ENCODE measurements at regions not wholly inside any gene's neighbourhood (a gene's known extent, or its start where the extent isn't known, plus 50 kb on each side); places are given as distances from the start of the nearest gene placed in this dataset.
"Not testable (repeated sequence)": the region's sequence is repeated elsewhere in the genome, so short reads cannot be mapped to it uniquely, and the experiment has no call there.

DNA sequence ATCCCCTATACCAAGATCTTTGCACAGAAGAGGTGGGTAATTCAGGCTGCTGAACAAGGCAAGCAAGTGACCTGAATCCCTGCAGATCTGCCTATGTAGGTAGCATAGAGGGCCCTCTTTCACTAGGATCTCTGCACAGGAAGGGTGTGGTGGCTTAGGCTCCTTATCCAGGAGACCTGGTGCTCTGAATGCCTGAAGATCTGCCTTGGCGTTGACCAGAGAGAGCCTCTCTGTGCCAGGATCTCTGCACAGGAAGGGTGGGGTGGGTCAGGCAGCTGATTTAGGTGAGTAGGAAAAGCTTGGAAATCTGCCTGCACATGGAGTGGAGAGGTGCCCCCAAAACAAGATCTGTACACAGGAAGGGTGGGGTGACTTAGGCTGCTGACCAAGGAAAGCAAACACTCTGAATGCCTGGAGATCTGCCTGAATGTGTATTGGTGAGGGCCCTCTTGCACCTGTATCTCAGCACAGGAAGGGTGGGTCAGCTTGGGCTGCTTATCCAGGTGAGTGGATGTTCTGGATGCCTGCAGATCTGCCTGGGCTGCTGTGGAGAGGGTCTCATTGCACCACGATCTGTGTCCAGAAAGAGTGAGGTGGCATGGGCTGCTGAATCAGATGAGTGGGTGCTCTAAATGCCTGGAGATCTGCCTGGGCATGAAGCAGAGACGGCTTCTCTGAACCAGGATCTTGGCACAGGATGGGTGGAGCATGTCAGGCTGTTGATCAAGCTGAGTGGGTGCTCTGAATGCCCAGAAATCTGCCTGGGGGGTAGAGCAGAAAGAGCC lies 365.9 kb downstream of the DMAC1 start:
- Histone ChIP-seq H3K4me3 (replicated peaks; ENCODE audit: insufficient read depth, low read length) (no peak overlapping the region), H3K27ac (replicated peaks) (no peak overlapping the region), H3K27me3 (ENCODE audit: insufficient read depth, poor library complexity, severe bottlenecking) (no peaks in the 10 kb centered on the region)
- TF ChIP-seq, protein P1, sequence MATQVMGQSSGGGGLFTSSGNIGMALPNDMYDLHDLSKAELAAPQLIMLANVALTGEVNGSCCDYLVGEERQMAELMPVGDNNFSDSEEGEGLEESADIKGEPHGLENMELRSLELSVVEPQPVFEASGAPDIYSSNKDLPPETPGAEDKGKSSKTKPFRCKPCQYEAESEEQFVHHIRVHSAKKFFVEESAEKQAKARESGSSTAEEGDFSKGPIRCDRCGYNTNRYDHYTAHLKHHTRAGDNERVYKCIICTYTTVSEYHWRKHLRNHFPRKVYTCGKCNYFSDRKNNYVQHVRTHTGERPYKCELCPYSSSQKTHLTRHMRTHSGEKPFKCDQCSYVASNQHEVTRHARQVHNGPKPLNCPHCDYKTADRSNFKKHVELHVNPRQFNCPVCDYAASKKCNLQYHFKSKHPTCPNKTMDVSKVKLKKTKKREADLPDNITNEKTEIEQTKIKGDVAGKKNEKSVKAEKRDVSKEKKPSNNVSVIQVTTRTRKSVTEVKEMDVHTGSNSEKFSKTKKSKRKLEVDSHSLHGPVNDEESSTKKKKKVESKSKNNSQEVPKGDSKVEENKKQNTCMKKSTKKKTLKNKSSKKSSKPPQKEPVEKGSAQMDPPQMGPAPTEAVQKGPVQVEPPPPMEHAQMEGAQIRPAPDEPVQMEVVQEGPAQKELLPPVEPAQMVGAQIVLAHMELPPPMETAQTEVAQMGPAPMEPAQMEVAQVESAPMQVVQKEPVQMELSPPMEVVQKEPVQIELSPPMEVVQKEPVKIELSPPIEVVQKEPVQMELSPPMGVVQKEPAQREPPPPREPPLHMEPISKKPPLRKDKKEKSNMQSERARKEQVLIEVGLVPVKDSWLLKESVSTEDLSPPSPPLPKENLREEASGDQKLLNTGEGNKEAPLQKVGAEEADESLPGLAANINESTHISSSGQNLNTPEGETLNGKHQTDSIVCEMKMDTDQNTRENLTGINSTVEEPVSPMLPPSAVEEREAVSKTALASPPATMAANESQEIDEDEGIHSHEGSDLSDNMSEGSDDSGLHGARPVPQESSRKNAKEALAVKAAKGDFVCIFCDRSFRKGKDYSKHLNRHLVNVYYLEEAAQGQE (IDR thresholded peaks at IDR 0.05; ENCODE audit: insufficient replicate concordance, low read depth): no peak
- TF ChIP-seq SPI1 (IDR thresholded peaks at IDR 0.05; ENCODE audit: borderline replicate concordance, low read depth): no peak
- no peak for TF ChIP-seq POLR2AphosphoS5 (IDR thresholded peaks at IDR 0.05; ENCODE audit: low read depth)
- TF ChIP-seq, protein P2, sequence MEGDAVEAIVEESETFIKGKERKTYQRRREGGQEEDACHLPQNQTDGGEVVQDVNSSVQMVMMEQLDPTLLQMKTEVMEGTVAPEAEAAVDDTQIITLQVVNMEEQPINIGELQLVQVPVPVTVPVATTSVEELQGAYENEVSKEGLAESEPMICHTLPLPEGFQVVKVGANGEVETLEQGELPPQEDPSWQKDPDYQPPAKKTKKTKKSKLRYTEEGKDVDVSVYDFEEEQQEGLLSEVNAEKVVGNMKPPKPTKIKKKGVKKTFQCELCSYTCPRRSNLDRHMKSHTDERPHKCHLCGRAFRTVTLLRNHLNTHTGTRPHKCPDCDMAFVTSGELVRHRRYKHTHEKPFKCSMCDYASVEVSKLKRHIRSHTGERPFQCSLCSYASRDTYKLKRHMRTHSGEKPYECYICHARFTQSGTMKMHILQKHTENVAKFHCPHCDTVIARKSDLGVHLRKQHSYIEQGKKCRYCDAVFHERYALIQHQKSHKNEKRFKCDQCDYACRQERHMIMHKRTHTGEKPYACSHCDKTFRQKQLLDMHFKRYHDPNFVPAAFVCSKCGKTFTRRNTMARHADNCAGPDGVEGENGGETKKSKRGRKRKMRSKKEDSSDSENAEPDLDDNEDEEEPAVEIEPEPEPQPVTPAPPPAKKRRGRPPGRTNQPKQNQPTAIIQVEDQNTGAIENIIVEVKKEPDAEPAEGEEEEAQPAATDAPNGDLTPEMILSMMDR (IDR thresholded peaks at IDR 0.05; ENCODE audit: insufficient read depth, low read length): no peak
- DNase-seq (ENCODE audit: low read depth in 1 of 2, low spot score in 1 of 2): no peak

DNA sequence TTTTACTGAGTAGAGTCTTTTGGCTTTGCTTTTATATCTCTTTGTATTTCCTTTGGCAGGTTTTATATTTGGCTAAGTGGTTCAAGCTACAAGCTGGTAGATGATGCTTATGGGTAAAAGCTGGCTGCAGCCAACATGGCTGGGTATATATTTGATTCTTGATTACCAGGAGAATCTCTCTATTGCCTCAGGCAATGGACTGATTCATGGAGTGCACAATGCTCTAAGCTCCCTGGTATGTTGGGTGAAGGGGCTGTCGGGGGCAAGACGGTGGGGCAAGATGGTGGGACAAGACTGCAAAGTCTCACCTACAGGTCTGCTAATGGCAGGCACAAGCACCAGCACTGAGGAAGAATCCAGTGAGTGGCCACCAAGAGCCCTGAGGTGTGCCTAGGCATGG lies 366.6 kb downstream of the DMAC1 start:
- Histone ChIP-seq H3K27ac (replicated peaks) (no peak overlapping the region), H3K27me3 (ENCODE audit: insufficient read depth, poor library complexity, severe bottlenecking) (no peaks in the 10 kb centered on the region), H3K4me3 (replicated peaks; ENCODE audit: insufficient read depth, low read length) (no peak overlapping the region)
- TF ChIP-seq, protein P1 (IDR thresholded peaks at IDR 0.05; ENCODE audit: insufficient replicate concordance, low read depth): no peak
- no peak for TF ChIP-seq SPI1 (IDR thresholded peaks at IDR 0.05; ENCODE audit: borderline replicate concordance, low read depth)
- no peak for TF ChIP-seq GABPA (IDR thresholded peaks at IDR 0.05; ENCODE audit: low read depth)
- TF ChIP-seq, protein P2 (IDR thresholded peaks at IDR 0.05; ENCODE audit: insufficient read depth, low read length): no peak
- DNase-seq (ENCODE audit: low read depth in 1 of 2, low spot score in 1 of 2): no peak

DNA sequence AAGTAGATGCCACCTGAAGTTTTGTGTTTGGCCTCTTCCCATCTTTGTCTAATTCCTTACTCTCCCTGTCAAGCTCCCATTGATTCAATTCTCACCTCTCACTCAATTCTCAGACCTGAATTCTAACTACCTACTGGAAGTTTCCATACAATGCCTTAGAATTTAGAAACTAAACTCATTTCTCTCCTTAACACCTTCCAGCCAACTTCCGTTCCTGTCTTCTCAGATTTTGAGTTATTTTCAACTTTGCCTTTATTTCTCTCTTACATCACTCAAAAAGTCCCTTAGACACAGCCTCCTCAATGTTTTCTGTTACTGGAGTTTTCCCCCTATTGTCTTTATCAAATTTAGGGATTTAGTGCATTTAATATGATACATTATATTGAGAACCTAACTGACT lies 382.2 kb downstream of the DMAC1 start:
- DNase-seq (ENCODE audit: low read depth in 1 of 2, low spot score in 1 of 2); H3K4me3 ChIP-seq (replicated peaks; ENCODE audit: insufficient read depth, low read length); H3K27ac ChIP-seq (replicated peaks); H3K27me3 ChIP-seq (ENCODE audit: insufficient read depth, poor library complexity, severe bottlenecking): not testable (repeated sequence)

DNA sequence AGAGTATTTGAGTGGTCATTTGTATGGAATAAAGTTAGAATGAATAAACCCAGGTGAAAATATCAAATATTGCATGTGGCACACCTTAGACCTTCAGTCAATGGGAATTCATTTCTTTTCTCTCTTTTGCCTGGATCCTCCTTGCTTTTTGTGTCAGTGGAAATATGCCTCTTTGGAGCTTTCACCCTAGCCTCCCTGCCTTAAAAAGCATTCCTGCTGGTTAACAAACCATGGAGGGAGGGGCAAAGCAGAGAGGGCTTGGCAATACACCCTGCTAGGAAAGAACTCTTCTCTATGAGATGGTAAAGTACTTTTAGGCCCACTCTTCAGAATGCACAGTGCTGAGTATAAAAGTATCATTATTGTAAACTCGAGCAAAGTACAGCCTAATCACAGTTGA lies 383.7 kb downstream of the DMAC1 start:
- DNase-seq (ENCODE audit: low read depth in 1 of 2, low spot score in 1 of 2): no peak

More for the DNA sequence above, 383.7 kb downstream of the DMAC1 start:
- TF ChIP-seq, protein P2 (IDR thresholded peaks at IDR 0.05; ENCODE audit: insufficient read depth, low read length): no peak
- TF ChIP-seq, protein P1 (IDR thresholded peaks at IDR 0.05; ENCODE audit: insufficient replicate concordance, low read depth): no peak
- TF ChIP-seq SPI1 (IDR thresholded peaks at IDR 0.05; ENCODE audit: borderline replicate concordance, low read depth) (no peak), GABPA (IDR thresholded peaks at IDR 0.05; ENCODE audit: low read depth) (no peak), POLR2AphosphoS5 (IDR thresholded peaks at IDR 0.05; ENCODE audit: low read depth) (no peak)
- Histone ChIP-seq H3K4me3 (replicated peaks; ENCODE audit: insufficient read depth, low read length) (no peak overlapping the region), H3K27ac (replicated peaks) (no peak overlapping the region), H3K27me3 (ENCODE audit: insufficient read depth, poor library complexity, severe bottlenecking) (peaks cover 4% of the 10 kb centered on the region)

Measured in HL-60 (cell line).